GM23338 (cell line): ENCODE measurements at regions not wholly inside any gene's neighbourhood (a gene's known extent, or its start where the extent isn't known, plus 50 kb on each side); places are given as distances from the start of the nearest gene placed in this dataset.
A peak's percentile ranks its signal among the peaks of the same experiment; 100 is the strongest.

Experiments
- ATAC-seq: fragments of 200-7000 bp; cut with Tn5 transposase; 3 replicates; pipeline ENCODE4 v1.9.1; 2020
- DNase-seq: peaks from one replicate; pipeline ENCODE4 v3.0.0-alpha.2; 2015; ENCODE audit warnings: low spot score
- H2AFZ ChIP-seq: fragments of 200-600 bp; sonication (generic); 2 replicates; pipeline ENCODE4 v1.8.0; 2016; ENCODE audit warnings: antibody characterized with exemption, mild to moderate bottlenecking, moderate library complexity
- H3F3A ChIP-seq: fragments of 200-600 bp; sonication (generic); replicated peaks from 2 replicates; pipeline ENCODE4 v1.8.0; 2017; ENCODE audit warnings: antibody characterized with exemption, mixed run types, low read depth
- H3K27ac ChIP-seq: fragments of 200-600 bp; sonication (generic); 2 replicates; pipeline ENCODE4 v1.6.1; 2016; ENCODE audit warnings: low read depth
- H3K27me3 ChIP-seq: fragments of 200-600 bp; sonication (generic); 2 replicates; pipeline ENCODE4 v1.8.0; 2016; ENCODE audit warnings: mild to moderate bottlenecking, mixed run types, moderate library complexity; ENCODE audit not compliant: insufficient read depth
- H3K36me3 ChIP-seq: fragments of 200-600 bp; sonication (generic); 2 replicates; pipeline ENCODE4 v1.8.0; 2016; ENCODE audit warnings: mild to moderate bottlenecking; ENCODE audit not compliant: insufficient read depth
- H3K4me1 ChIP-seq: fragments of 200-600 bp; sonication (generic); 2 replicates; pipeline ENCODE4 v1.8.0; 2016; ENCODE audit warnings: mild to moderate bottlenecking, moderate library complexity; ENCODE audit not compliant: insufficient read depth
- H3K4me2 ChIP-seq: fragments of 200-600 bp; sonication (generic); 2 replicates; pipeline ENCODE4 v1.7.1; 2017; ENCODE audit warnings: mixed run types
- H3K4me3 ChIP-seq: fragments of 200-600 bp; sonication (generic); 2 replicates; pipeline ENCODE4 v1.6.1; 2016; ENCODE audit warnings: mixed run types
- H3K79me2 ChIP-seq: fragments of 200-600 bp; sonication (generic); replicated peaks from 2 replicates; pipeline ENCODE4 v1.8.0; 2017; ENCODE audit warnings: mild to moderate bottlenecking; ENCODE audit not compliant: insufficient read depth
- H3K9me2 ChIP-seq: fragments of 200-600 bp; sonication (generic); 2 replicates; pipeline ENCODE4 v1.8.0; 2017; ENCODE audit not compliant: insufficient read depth
- H4K20me1 ChIP-seq: fragments of 200-600 bp; sonication (generic); replicated peaks from 2 replicates; pipeline ENCODE4 v1.8.0; 2017; ENCODE audit warnings: mild to moderate bottlenecking; ENCODE audit not compliant: insufficient read depth
- H3K27ac Mint-ChIP-seq: 2 replicates; pipeline ENCODE4 v1.8.0; 2020; ENCODE audit warnings: inconsistent platforms, mild to moderate bottlenecking, moderate library complexity, mixed read lengths
- H3K27me3 Mint-ChIP-seq: 3 replicates; pipeline ENCODE4 v1.8.0; 2022; ENCODE audit warnings: low read depth, mild to moderate bottlenecking, moderate library complexity, mixed read lengths, inconsistent platforms; ENCODE audit not compliant: insufficient read depth, poor library complexity
- H3K36me3 Mint-ChIP-seq: 3 replicates; pipeline ENCODE4 v1.8.0; 2021; ENCODE audit warnings: low read depth, mild to moderate bottlenecking, inconsistent platforms, moderate library complexity, mixed read lengths
- H3K4me1 Mint-ChIP-seq: 3 replicates; pipeline ENCODE4 v1.8.0; 2020; ENCODE audit warnings: mild to moderate bottlenecking, inconsistent platforms, mixed read lengths
- H3K4me3 Mint-ChIP-seq: 3 replicates; pipeline ENCODE4 v1.8.0; 2021; ENCODE audit warnings: moderate library complexity, mild to moderate bottlenecking, inconsistent platforms, mixed read lengths
- H3K9me3 Mint-ChIP-seq: 3 replicates; pipeline ENCODE4 v1.8.0; 2020; ENCODE audit warnings: moderate library complexity, mild to moderate bottlenecking, inconsistent platforms, mixed read lengths
- CREB1 ChIP-seq: fragments of 250-450 bp; sonication (Bioruptor Pico); IDR thresholded peaks from 2 replicates; pipeline ENCODE4 v1.5.0; 2020; ENCODE audit warnings: low read depth, mild to moderate bottlenecking, moderate library complexity
- EZH2 ChIP-seq: fragments of 200-600 bp; sonication (generic); IDR thresholded peaks from one replicate; pipeline ENCODE4 v1.8.0; 2017; ENCODE audit warnings: antibody characterized with exemption, mild to moderate bottlenecking, low read depth; ENCODE audit not compliant: unreplicated experiment
- POLR2AphosphoS5 ChIP-seq: IDR thresholded peaks from 2 replicates; pipeline ENCODE4 v1.6.1; 2016; ENCODE audit warnings: antibody characterized with exemption, low read depth
- STAT1 ChIP-seq: IDR thresholded peaks from one replicate; pipeline ENCODE4 v1.6.1; 2016; ENCODE audit warnings: antibody characterized with exemption; ENCODE audit not compliant: unreplicated experiment
- TF ChIP-seq, protein P1 (sequence below): fragments of 250-450 bp; sonication (Bioruptor Pico); IDR thresholded peaks from 2 replicates; pipeline ENCODE4 v1.5.0; 2020; ENCODE audit warnings: mild to moderate bottlenecking, moderate library complexity
- TF ChIP-seq, protein P2 (sequence below): IDR thresholded peaks from one replicate; pipeline ENCODE4 v1.6.1; 2018; ENCODE audit warnings: antibody characterized with exemption; ENCODE audit not compliant: unreplicated experiment

DNA sequence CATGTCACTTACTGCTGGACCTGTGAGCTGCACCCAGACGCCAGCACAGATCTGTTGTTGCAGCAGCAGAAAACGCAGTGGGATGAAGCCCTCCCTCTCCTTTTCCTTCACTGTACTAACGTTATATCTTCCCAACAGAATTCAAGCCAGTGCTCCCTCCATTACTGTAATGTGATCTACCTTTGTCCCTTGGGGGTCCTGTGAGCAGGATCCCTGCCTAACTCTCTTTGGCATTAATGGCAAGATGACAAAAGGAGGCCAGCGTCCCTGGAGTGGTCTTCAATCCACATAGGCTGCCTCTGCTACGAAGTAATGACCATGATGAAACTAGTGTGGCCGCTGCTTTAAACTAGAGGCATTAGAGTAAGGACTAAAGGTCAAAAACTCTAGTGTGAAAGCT is 69.3 kb upstream of the SOX14 start (continued):
- TF ChIP-seq, protein P1, sequence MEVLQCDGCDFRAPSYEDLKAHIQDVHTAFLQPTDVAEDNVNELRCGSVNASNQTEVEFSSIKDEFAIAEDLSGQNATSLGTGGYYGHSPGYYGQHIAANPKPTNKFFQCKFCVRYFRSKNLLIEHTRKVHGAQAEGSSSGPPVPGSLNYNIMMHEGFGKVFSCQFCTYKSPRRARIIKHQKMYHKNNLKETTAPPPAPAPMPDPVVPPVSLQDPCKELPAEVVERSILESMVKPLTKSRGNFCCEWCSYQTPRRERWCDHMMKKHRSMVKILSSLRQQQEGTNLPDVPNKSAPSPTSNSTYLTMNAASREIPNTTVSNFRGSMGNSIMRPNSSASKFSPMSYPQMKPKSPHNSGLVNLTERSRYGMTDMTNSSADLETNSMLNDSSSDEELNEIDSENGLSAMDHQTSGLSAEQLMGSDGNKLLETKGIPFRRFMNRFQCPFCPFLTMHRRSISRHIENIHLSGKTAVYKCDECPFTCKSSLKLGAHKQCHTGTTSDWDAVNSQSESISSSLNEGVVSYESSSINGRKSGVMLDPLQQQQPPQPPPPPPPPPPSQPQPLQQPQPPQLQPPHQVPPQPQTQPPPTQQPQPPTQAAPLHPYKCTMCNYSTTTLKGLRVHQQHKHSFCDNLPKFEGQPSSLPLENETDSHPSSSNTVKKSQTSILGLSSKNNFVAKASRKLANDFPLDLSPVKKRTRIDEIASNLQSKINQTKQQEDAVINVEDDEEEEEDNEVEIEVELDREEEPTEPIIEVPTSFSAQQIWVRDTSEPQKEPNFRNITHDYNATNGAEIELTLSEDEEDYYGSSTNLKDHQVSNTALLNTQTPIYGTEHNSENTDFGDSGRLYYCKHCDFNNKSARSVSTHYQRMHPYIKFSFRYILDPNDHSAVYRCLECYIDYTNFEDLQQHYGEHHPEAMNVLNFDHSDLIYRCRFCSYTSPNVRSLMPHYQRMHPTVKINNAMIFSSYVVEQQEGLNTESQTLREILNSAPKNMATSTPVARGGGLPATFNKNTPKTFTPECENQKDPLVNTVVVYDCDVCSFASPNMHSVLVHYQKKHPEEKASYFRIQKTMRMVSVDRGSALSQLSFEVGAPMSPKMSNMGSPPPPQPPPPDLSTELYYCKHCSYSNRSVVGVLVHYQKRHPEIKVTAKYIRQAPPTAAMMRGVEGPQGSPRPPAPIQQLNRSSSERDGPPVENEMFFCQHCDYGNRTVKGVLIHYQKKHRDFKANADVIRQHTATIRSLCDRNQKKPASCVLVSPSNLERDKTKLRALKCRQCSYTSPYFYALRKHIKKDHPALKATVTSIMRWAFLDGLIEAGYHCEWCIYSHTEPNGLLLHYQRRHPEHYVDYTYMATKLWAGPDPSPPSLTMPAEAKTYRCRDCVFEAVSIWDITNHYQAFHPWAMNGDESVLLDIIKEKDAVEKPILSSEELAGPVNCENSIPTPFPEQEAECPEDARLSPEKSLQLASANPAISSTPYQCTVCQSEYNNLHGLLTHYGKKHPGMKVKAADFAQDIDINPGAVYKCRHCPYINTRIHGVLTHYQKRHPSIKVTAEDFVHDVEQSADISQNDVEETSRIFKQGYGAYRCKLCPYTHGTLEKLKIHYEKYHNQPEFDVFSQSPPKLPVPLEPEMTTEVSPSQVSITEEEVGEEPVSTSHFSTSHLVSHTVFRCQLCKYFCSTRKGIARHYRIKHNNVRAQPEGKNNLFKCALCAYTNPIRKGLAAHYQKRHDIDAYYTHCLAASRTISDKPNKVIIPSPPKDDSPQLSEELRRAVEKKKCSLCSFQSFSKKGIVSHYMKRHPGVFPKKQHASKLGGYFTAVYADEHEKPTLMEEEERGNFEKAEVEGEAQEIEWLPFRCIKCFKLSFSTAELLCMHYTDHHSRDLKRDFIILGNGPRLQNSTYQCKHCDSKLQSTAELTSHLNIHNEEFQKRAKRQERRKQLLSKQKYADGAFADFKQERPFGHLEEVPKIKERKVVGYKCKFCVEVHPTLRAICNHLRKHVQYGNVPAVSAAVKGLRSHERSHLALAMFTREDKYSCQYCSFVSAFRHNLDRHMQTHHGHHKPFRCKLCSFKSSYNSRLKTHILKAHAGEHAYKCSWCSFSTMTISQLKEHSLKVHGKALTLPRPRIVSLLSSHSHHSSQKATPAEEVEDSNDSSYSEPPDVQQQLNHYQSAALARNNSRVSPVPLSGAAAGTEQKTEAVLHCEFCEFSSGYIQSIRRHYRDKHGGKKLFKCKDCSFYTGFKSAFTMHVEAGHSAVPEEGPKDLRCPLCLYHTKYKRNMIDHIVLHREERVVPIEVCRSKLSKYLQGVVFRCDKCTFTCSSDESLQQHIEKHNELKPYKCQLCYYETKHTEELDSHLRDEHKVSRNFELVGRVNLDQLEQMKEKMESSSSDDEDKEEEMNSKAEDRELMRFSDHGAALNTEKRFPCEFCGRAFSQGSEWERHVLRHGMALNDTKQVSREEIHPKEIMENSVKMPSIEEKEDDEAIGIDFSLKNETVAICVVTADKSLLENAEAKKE (CRISPR knock-in tag), result no peak
- no peak for TF ChIP-seq EZH2
- no peak for TF ChIP-seq POLR2AphosphoS5
- no peak for TF ChIP-seq STAT1

DNA sequence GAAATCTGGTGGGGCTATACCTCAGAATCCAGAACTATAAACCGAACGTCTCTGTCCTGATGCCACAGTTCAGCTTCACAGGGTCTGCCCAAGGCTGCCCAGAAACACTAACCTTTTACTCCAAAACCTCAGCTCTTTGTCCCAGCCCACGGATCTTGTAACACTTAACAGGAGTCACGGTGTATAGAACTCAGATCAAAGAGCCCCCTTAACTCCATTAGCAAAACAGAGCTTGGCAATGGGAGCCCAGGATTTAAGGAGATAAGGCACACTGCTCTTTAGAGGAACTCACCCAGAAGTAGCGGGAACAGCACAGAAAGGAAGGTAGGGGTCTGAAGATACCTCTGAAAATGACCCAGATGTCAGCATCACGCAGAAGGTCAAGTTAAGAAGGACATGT is 68.8 kb upstream of the SOX14 start:
- H3K9me3 Mint-ChIP-seq, result no peaks in the 10 kb centered on the region; the same call in 2 of the 3 replicates
- H3K27ac Mint-ChIP-seq, result no peak overlapping the region
- TF ChIP-seq, protein P2, sequence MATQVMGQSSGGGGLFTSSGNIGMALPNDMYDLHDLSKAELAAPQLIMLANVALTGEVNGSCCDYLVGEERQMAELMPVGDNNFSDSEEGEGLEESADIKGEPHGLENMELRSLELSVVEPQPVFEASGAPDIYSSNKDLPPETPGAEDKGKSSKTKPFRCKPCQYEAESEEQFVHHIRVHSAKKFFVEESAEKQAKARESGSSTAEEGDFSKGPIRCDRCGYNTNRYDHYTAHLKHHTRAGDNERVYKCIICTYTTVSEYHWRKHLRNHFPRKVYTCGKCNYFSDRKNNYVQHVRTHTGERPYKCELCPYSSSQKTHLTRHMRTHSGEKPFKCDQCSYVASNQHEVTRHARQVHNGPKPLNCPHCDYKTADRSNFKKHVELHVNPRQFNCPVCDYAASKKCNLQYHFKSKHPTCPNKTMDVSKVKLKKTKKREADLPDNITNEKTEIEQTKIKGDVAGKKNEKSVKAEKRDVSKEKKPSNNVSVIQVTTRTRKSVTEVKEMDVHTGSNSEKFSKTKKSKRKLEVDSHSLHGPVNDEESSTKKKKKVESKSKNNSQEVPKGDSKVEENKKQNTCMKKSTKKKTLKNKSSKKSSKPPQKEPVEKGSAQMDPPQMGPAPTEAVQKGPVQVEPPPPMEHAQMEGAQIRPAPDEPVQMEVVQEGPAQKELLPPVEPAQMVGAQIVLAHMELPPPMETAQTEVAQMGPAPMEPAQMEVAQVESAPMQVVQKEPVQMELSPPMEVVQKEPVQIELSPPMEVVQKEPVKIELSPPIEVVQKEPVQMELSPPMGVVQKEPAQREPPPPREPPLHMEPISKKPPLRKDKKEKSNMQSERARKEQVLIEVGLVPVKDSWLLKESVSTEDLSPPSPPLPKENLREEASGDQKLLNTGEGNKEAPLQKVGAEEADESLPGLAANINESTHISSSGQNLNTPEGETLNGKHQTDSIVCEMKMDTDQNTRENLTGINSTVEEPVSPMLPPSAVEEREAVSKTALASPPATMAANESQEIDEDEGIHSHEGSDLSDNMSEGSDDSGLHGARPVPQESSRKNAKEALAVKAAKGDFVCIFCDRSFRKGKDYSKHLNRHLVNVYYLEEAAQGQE, result no peak
- TF ChIP-seq CREB1, result no peak
- TF ChIP-seq EZH2, result no peak
- TF ChIP-seq, protein P1 (CRISPR knock-in tag), result no peak

More for the DNA sequence above, 68.8 kb upstream of the SOX14 start:
- 0 out of 2 replicates have a peak overlapping the region, but pooled peaks have one; percentile 35 for H3K4me2 ChIP-seq
- H4K20me1 ChIP-seq, result no peaks in the 10 kb centered on the region
- Mint-ChIP-seq H3K27me3 (no peaks in the 10 kb centered on the region), H3K4me3 (no peak overlapping the region), H3K4me1 (peaks cover 14% of the 10 kb centered on the region), H3K36me3 (no peaks in the 10 kb centered on the region)
- no peaks in the 10 kb centered on the region for H3K36me3 ChIP-seq
- peak overlapping the region; percentile 68 for H2AFZ ChIP-seq
- ATAC-seq, result peak; percentile 67
- H3K27me3 ChIP-seq, result no peaks in the 10 kb centered on the region
- DNase-seq, result peak; percentile 27
- no peaks in the 10 kb centered on the region for H3F3A ChIP-seq
- 0 out of 2 replicates have a peak, but pooled peaks cover 11% of the 10 kb centered on the region for H3K4me1 ChIP-seq
- no peaks in the 10 kb centered on the region for H3K79me2 ChIP-seq
- no peak overlapping the region for H3K27ac ChIP-seq
- no peak overlapping the region for H3K4me3 ChIP-seq
- H3K9me2 ChIP-seq, result no peaks in the 10 kb centered on the region
